Activated CD8-positive, alpha-beta memory T cell treated with anti-CD3 and anti-CD28 coated beads, Interleukin-2, amount 50 U/mL, for 1 hour (primary cell): ENCODE measurements at regions not wholly inside any gene's neighbourhood (a gene's known extent, or its start where the extent isn't known, plus 50 kb on each side); places are given as distances from the start of the nearest gene placed in this dataset.
A peak's percentile ranks its signal among the peaks of the same experiment; 100 is the strongest.

ENCODE experiments used
- DNase-seq: peaks from one replicate; pipeline ENCODE4 v3.0.0-alpha.2; 2020; ENCODE audit errors: extremely low read depth

DNA sequence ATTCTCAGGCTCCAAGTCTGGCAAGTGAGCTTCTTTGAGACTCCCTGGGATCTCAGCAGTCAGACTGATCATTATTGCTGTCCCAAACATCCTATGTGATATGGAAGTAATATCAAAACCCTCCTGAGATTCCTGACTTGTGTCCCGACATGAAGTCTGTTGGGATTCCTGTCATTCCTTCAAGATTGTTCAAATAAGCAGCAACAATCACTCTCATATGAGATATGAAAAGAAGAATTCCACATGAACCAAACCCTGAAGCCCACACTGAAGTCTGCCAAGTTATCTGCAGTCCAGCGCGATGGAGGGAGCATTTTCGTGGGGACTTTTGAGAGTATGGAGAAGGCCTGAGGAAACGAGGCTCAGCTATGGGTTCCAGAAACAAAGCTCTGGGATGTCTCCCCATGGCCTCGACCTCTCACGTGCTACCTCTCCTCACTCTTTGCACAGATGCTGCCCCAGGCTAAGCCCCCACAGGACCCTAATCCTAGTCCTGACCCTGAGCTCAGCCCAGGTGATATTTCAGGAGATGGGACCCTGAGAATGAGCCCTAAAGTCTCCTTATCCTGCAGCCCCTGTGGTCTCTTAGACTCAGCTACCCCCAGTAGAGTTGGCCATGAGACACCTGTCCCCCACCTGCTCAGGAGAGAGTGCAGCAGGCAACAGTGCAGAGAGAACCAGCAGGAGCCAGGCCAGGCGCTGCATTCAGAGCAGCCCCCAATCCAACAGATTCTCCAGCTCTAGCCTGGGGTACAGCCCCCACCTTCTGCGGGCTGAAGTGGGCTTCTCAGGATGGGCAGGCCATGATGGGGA lies 100.2 kb downstream of the GGTLC2 start:
- no peak for DNase-seq

DNA sequence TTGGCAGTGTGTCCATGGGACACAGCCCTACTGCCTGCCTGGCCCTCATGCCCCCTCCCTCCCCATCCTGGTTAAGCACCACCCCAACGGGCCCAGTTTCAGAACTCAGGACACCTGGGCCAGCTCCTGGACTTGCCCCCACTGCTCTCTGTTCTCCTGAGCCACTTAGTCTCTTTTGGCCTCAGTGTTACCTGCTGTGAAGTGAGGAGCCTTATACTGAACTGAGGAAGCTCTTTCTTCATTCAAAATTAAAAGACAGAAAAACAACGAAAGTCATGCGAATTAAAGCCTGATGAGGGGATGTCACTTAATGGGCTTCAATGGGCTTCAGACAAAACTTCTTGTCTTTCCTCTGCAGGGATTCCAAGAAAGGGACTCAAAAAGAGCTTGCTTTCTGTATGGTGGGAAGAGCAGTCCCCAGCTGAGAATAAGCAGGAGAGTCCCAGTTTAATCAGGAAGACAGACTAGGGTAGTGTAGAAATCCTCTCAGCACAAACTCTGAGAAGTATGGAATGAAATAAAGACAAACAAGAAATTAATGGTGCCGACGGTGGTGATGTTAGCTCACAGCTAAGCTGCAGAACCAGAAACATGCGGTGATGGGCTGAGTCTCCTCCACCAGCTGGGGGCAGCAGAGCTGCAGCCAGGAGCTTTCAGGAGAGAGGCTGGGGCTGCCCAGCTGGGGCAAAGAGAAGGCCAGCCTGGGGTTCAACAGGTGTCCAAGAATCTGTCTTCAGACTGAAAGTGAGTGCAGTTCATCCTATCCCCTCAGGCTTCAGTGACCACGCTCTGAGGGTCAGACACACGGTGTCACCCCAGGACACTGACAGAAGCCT lies 101.0 kb downstream of the GGTLC2 start:
- no peak for DNase-seq

DNA sequence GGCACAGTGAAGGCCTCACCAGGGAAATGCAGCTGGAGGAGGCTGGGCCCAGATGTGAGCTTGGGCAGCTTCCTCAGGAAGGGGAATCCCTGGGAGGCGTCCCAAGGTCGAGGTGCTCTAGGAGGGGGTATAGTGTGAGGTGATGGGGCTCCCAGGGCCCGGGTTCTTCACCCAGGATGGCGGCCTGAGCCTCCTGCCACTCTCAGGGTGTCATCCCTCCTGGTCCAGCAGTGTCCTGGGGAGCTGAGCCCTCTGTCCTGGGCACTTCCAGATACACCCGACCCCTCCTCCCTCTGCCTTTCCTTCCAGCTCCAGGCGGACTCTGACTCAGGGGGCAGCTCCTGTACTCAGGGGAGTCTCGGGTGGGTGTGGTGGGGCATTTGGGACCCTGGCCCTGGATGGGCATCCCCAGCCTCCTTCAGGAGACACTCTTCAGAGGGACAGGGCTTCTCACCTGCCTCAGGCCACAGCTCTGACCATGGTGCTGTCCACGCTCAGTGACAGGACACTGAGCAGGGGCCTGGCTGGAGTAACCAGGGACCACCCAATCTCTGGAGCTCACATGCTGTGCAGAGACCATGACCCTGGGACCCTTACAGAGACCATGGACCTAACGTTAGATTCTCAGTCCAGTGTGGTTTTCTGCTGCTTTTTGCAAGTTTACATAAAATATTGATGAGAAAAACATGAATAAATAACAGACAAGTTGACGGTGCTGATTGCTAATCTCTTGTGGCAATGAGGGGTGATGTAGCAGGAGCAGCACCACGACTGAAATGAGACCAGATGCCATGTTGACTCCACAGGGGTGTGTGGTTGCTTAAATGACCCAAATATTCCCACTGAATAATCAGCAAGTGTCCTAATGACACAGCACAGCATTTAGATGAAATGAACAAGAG lies 101.9 kb downstream of the GGTLC2 start:
- no peak for DNase-seq

GRCh38 chr22:22746963-22747933 lies 102.8 kb downstream of the GGTLC2 start:
- no peak for DNase-seq

- DNase-seq: no peak
Observed at GRCh38 chr22:22748297-22748743, 103.9 kb downstream of the GGTLC2 start.

- DNase-seq: no peak
Observed at GRCh38 chr22:22748756-22749155, 104.3 kb downstream of the GGTLC2 start.

DNA sequence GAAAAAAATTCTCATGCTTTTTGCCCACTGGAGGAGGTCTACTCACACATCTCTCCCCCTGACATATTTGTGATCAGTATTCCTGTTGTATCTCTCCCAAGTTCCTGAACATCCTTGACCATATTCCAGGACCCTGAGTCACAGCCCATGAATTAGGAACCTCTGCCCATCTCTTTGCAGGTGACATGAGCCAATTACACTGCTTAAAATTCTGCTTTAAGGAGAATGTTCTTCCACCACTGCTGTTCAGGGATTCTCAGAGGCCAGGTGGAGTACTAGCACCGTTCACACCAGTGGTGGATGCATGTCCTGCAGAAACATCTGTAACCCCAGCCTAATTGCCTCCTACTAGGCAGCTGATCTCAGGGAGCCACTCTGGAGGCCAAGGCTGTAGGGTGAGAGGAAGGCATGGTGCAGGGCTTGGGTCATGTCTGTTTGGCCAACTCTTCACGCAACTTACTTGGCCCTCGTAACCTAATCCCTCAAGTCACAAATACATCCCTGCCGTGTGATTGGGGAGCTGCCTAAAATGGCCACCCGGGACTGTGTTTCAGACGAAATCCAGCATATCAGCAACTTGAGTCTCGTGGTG lies 104.8 kb downstream of the GGTLC2 start:
- DNase-seq: no peak

DNA sequence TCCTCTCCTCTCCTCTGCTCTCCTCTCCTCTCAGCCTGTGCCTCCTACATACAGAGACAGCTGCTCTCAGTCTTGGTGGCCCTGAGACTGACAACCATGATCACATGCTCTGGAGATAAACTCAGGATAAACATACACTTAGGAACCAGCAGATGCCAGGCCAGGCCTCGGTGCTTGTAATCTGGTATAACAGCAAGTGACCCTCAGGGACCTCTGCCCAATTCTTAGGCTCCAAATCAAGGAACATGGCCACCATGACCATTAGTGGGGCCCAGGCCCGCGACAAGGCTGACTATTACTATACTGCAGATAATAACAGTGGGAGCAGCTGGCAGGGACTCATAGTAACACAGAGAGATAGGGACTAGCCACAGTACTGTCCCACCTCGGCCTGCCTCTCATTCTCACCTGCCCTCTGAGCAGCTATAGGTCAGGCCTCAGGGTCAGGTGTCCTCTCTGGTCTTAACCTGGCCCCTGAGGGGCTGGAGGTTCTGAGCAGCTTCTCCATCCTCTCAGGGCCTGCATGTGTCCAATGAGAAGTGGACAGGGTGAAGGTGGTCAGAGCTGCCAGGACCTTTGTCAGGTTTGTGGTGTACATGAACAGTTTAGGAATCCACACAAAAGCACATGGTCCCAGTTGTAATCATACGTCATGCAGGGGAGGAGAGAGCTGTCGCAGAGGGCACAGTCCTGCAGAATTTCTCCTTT lies 106.1 kb downstream of the GGTLC2 start:
- no peak for DNase-seq

GRCh38 chr22:22751043-22751603 lies 106.7 kb downstream of the GGTLC2 start:
- no peak for DNase-seq

GRCh38 chr22:22752199-22752555 lies 107.8 kb downstream of the GGTLC2 start:
- no peak for DNase-seq

DNA sequence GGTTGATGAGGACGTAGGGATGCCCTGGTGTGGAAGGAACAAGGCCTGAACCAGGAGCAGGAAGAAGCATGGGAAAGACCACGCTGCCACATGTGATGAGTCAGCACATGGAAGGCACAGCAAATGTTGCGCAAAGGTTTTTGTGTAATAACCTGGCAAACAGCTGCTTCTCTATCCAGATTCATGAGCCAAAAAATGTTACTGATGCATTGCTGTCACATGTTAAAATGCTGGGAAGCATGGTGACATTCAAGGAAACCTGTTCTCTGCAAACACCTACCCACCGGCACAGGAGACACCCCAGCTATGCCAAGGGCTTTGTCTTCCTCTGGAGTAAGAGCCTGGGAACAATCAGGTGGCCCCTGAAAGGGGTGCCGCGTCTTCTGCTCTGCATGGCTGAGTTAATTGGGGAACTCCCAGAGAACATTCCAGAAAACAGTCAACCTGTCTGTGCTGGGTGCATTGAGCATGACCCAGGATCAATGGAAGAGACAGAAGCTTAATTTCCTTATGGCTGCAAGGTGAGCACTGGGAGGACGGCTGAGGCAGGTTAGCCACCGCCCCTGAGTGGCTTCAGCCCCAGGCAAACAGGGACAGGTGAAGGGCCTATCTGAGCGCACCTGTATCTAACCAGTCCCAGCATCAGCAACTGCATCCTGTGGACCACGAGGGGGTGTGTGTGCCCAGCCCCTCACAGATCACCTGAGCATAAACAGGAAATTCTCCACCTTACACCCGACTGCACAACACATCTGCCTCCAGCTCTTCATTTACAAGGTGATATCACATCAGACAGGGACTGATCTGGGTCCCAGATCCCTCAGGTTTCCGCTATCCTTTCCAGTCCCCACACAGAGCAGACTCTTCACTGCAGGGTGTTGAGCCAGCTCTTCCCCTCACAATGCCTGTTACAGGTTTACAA lies 108.4 kb downstream of the GGTLC2 start:
- DNase-seq: no peak

DNA sequence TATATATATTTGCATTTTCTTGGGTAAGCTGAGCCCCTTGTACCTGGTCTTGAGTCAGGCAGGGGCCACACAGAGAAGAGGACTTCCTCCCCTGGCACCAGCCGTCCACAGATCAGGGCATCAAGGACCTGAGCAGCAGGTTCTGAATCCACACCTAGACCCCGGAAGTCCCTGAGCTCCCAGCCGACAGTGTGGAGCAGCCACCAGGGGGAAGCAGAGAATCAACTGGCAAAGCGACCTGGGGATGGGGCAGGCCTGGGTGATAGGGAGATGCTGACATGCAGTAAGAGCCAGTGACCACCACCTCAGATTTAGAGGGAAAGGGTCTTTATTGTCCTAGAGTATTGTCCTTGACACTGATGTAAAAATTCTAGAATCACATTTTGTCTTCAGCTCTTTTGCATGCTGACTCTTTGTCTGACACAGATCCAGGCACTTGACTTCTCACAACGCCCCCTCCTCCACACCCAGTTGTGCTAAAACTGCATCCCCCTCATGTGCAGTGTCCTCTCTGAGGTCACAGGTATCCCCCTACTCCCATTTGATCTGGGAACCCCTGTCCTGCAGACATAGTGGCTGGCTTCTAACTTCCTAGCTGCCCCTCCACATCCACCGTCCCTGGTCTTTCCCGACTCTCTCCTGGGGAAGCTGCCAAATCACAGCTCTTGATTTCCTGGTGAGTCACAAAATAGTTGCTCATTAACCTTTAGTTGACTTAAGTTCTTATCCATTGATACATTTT lies 109.3 kb downstream of the GGTLC2 start:
- peak; percentile 52 for DNase-seq

DNA sequence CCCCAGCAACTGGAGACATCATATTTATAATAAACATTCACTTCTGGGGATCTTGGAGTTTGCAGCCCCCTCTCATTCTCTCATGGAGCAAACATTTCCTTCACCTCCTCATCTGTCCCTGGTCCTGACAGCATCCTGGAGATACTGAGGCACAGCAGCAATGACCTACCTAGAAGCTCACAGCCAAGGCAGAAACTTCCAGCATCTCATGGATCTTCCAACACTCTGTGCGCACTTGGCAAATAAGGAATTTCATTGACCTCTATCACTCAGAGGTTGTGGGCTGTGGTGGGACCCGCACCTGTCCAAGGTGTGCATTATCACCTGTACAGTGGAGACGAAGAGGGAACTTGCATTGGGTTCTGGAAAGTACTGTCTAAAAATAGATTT lies 109.8 kb downstream of the GGTLC2 start:
- DNase-seq: no peak

DNA sequence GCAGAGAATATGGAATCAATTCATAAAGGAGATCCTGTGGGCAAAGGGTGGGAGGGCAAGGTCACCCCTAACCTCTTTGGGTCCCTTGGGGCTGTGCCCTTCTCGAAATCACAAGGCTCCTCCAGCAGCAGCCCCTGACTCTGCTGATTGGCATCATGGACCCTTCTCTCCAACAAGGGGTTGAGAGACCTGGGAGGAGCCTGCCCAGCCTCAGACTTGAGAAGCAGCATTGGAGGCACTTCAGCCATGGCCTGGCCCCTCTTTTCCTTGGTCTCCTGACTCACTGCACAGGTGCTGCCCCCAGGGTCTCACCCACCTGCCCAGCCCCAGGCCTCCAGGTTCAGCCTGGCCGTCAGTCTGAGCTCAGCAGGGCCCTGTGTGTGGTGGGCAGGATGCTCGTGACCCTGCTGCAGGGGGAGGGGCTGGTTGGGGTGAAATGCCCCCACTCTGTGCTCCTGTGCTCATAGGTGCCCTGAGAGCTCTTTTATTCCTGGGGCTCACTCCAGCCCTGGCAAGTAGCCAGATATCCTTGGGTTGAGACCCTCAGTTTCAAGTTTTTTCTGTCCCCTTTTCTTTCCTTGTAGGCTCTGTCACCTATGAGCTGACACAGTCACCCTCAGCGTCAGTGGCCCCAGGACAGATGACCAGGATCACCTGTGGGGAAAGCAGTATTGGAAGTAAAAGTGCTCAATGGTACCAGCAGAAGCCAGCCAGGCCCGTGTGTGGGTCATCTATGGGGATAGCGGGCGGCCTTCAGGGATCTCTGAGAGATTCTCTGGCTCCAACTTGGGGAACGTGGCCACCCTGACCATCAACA lies 110.8 kb downstream of the GGTLC2 start:
- DNase-seq: no peak

DNA sequence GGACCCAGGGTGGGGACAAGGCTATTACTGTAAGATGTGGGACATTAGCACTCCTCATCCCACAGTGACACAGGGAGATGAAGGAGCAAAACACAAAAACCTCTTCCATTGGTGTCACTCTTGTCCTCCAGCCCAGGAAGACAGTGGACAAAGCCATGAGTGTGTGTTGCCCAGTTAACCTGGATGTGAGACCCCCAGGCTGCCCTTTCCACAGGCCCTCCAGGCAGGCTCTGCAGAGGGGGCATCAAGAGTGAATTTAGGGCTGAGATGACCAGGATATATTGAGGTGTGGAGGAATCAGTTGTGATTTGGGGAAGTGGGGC lies 111.3 kb downstream of the GGTLC2 start:
- DNase-seq: no peak

DNA sequence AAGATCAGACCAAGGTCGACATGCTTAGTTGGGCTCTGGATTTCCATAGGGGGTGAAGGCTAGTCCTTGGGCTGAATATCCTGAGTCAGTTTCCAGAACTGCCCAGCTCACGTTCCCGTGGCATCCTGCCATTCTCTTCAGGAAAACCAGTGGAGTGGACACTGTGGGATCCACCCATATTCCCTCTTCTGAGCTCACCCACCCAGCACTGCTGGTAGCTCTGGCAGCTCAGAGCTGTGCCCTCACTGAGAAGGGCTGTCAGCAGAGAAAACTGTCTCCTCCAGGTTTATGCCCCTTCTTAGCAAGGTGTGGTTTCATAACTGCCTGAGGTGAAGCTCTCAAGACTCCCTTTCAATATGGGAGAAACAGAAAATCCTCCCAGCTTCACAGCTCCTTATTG lies 111.7 kb downstream of the GGTLC2 start:
- DNase-seq: no peak
